ENCODE measurements at regions not wholly inside any gene's neighbourhood (a gene's known extent, or its start where the extent isn't known, plus 50 kb on each side); places are given as distances from the start of the nearest gene placed in this dataset.

DNA sequence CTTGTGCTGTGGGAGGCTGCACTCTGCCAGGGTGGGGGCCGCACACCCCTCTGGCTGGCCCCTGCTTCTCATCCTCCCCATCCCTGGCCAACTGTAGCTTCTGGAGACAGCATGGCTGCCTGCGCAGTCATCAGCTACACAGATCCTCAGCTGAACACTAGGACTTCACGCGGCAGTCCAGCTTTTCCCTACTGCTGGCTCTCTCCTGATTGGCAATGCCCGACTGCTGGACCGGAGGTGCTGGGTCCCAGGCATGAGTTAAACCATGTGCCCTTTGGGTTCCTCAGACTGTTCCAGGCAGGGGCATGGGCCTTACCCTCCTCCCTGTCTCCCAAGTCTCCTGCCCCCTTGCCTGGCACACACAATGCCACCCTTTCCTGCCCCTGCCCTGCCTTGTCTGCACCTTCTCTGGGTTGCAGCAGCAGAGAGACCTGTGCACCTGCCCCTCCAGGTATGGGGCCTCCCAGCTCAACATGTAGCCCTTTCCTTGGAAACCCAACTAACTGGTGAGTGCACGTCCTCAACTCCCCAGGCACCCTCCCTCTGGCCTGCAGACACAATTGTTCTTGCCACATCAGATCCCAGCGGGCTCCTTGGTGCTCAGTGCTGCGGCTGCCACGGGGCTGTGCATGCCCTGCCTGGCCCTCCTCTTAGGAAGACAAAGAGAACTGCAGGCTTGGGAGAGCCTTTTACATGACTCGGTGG is 1039.2 kb downstream of the TBC1D22A start:
- DNase-seq (ENCODE audit: low read depth): no peak

DNA sequence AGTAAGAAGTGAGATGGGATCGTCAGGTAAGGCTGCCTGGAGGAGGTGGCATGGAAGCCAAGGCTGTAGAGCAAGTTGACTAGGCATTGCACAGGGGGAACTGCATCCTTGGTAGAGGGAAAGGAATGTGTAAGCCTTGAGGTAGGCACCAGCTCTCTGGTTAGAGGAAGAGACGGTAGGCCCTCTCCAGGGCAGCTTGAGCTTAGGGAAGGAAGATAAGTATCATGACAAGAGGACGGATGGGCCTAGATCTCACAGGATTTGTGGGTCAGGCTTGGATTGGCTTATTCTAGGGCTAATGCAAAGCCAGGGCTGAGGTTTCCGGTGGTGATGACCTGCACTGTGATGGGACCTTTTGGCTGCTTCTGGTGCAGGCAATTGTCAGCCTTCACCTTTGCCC is 1035.8 kb downstream of the TBC1D22A start:
- no peak for DNase-seq (ENCODE audit: low read depth)

DNA sequence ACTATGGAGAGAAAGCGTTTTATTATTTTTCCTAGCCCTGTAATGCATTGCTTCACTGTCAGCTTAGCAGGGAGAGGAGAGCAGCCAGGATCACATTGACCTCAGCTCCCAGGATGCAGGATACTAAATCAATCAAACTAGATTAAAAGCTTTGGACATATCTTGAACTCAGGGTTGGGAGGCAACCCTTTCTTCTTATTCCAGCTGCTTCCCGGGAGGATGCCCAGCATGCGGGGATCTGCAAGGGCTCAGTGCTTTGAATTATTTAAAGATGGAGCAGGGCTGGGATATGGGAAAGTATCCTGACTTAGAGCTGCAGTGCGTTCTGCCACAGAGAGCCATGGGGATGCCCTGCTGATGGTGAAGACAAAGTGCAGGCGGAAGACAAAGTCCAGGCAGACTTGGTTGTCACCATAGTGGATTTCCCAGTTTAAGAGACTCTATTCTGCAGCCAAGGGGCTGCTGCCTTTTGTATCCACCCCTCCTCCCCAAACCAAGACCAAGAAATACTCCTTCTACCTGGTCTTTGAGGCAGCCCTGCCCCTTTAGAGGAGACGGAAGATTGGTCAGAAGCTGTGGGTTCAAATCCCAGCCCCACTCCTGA is 1035.0 kb downstream of the TBC1D22A start:
- no peak for DNase-seq (ENCODE audit: low read depth)

DNA sequence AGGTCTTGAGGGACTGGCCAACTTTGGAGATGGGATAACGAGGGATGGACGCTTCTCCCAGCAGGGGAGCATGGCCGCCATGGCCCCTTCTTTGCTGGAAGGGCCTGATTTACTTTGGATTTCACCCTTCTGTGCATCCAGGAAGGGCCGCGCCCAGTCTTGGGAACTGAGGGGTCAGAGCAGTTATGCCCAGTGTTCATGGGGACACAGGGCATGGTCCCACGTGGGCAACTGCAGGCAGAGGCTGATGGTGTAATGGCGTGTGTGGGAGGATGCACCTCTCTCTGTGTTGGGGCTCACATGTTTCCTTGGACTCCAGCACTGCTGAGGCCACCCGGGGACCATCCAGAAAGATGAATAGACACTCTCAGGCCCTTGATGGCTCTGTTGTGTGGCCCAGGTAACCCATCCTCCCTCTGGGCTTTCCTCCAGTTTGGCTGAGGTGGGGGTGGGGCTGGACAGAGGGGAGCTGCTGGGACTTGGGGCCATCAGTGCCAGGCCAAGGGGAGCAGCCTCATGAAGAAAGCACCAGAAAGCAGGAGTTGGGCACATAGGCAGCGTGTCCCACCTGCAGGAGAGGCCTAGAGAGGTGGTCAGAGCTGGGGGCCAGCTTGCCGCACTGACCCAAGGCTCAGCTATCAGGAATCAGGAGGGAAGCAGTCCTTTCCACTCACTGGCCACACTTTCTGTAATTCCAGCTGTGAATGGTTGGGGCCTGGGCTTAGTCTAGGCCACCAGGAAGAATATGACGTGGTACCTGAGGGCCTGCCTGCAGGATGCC is 1033.9 kb downstream of the TBC1D22A start:
- no peak for DNase-seq (ENCODE audit: low read depth)

DNA sequence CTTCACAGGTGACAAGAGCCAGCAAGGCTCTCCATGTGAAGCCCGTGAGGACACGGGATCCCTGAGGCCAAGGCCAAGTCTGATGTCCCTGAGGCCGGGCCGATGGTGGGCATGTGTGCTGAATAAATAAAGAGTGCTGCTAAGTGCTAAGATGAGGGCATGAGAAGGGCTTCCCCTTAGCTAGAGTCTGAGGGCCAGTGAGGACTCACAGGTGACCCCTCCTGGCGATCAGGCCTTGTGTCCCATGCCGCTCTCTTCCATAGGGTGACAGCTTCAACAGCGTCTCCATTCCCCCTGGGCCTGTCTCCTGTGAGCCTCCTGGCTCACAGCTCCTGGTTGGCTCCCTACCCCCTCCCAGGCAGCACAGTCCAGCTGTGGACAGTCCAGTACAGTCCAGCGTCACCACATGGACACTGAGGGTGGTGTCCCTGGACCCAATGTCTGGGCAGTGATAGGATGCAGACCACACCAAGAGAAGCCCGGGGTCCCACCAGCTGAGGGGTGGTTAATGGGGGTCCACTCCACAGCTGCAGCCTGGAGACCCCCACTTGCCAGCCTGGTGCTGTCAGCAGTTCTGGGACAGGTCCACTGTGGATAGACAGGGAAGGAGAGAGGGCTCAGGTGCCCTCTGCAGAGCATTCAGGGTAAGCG is 1033.2 kb downstream of the TBC1D22A start:
- DNase-seq (ENCODE audit: low read depth): no peak

DNA sequence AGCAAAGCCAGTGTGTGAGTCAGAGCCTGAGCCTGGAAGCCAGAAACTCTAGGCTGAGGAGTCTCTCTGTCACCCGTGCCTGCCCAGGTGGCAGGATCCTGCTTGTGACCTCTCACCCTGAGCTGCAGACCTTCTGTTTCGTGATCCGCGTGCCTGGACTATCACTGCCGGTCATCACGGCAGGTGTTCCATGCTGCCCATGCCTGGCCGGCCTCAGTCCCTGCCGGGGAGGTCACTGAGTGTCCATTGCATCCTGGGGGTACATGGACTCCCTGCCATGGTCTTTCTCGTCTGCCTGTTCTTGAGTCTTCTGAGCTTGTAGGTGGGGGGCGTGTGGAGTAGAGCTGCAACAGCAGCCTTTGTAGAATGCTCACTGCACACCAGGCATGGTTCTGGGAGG is 1032.4 kb downstream of the TBC1D22A start:
- DNase-seq (ENCODE audit: low read depth): no peak

DNA sequence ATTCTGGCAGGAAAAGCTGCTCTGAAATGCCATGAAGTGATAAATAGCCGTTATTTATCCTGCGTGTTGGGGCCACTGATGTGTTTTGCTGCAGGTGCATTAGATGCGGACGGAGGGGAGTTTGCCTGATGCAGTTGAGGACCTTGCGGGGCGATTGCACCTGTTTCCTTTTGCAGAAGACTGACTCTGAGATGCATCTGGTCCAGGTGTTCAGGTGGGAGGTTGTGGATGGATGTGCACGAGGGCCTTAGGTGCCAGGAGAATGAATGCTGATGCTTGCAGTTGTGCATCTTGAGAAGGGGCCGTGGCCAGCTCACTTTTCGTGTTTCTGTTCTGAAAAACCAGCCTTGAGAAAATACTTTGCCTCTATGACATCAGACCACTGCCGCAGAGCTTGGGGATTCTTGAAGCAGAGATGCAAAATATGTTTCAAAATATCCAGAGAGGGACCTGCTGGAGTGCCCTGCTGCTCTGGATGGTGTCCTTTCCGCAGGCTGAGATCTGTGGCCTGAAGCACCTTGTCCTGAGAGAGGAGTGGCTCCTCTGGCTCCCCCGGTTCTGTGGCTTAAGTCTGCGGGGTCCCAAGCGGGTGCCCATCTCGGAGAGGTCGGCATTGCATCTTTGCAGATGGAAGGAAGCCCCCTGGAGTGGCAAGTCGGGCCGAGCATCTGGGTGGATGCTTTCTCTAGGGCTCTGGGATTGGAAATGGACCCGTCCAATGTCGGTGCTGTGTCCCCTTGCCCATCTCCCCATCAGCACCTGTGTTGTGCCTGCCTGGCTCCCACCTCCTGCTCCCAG is 1031.1 kb downstream of the TBC1D22A start:
- no peak for DNase-seq (ENCODE audit: low read depth)

DNA sequence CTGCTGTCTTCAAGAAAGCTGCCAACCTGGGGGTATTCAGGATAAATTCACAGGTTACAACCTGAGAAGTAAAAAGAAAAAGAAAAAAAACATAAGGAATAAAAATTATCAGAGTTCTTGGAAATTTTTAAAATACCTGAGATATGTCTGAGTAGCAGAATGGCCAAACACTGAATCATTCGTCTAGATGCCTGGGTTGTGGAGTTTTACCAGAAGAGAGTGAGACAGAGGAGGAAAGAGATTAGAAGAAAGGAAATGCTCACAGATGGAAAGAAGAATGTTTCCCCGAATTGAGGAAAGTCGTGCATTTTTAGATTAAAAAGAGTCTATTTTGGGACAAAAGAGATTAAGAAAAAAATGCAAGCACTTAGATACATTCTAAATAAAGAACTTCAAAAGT is 1026.7 kb downstream of the TBC1D22A start:
- DNase-seq (ENCODE audit: low read depth): no peak

DNA sequence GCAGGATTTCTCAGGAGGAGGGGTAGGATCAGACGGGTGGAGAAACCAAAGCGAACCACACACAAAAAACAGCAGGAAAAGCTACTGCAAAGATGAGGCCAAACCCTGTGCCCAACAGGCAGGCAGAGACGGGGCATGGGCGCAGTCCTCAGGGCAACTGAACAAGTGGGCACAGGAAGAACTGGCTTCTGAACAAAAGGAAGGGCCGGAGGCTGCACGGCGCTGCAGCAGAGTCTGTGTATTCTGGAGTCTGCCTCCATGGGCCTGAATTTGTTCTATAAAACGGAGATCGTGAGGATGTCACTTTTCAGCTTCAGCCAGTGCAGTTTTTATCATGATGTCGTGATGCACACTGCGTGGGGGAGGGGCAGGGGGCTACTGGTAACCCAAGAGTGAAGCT is 1026.0 kb downstream of the TBC1D22A start:
- DNase-seq (ENCODE audit: low read depth): no peak

DNA sequence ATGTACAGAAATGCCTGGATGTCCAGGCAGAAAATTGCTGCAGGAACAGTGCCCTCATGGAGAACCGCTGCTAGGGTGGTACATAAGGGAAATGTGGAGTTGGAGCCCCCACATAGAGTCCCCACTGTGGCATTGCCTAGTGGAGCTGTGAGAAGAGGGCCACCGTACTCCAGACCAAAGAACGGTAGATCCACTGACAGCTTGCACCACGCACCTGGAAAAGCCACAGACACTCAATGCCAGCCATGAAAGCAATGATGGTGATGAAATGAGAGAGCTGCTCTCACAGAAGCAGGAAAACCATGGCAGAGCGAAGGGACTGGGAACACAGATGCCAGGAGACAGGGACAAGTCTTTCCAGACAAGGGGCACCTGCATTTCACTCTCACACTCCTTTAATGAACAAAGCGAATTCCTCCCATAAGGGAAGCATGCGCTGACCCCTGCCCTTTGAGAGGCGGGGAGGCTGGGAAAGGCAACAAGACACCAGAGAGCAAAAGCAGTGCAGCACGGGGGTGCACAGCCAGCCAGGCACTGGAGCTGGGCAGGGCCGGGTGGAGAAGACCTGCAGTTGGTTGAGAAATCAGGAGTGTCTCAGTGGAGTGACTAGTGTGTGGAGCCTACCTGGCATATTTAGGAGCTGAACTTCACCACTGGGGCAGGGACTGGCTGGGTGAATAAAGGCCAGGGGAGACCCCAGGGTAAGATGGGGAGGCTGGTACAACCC is 1025.2 kb downstream of the TBC1D22A start:
- no peak for DNase-seq (ENCODE audit: low read depth)

DNA sequence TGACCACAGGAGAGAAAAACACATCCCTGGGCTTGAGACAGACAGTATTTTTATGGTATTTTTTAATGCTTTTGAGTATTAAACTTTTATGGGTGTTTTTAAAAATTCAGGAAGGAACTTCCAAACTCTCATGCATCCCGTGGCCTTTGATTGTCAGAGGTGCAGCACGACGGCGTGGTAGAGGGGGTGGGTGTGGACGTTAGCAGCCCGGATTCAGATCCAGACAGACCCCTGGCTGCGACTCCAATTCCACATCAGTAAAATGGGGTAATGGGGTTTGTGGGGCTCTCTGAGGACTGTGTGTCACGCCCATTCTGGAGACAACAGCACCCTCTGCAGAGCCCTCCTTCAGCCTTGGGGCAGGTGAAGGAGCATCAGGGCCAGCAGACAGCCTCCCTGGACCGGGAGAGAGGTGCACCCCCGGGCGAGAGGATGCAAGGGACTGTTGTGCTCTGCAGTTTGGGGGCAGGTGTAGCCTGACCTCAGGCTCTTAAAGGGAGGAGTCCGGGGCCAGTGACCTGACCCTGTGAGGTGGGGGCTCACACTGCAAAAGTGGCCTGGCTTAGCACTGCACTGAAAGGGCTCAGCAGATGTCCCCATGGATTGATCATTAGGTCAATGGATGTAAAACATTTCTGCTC is 1024.3 kb downstream of the TBC1D22A start:
- DNase-seq (ENCODE audit: low read depth): no peak

DNA sequence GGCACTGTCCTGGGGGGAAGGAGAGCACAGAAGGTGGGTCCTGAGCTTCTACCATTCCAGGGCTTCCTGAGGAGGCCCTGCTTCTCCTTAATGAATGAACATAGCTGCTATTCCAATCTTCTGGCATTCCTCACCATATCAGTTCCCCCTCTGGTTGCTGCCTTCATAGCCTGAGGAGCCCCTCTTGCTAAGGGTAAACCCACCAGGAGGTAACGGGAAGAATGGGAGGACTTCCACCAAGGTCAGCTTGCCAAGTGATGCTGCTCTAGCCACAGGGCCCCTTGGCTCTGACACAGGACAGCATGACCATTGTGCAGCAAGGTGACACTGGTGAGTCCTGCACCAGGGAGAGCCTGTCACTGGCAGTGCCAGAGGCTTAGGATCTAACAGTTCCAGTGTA is 1022.5 kb downstream of the TBC1D22A start:
- DNase-seq (ENCODE audit: low read depth): no peak

DNA sequence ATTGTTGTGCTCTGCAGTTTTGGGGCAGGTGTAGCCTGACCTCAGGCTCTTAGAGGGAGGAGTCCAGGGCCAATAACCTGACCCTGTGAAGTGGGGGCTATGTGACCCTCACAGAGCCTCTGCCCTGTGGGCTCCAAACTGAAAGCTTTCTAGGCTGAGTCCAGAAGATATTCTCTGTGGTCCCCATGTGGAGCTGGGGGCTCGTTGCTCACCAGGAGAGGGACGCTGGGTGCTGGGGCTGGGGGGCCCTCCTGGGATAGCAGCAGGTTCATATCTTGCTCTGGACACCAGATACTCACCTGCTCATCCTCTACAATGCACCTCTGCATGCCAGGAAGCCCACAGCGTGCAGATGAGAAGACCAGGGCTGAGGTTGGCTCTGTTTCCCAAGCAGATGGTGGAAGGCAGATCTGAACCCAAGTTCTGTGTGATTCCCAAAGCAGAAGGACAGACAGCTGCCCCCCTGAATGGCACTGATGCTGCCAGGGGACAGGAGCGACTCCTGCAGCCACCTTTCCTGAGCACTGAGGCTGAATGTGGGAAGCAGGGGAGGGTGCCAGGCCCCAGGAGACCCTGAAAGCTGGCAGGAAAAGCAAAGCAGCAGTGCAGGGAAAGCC is 1022.0 kb downstream of the TBC1D22A start:
- DNase-seq (ENCODE audit: low read depth): no peak

DNA sequence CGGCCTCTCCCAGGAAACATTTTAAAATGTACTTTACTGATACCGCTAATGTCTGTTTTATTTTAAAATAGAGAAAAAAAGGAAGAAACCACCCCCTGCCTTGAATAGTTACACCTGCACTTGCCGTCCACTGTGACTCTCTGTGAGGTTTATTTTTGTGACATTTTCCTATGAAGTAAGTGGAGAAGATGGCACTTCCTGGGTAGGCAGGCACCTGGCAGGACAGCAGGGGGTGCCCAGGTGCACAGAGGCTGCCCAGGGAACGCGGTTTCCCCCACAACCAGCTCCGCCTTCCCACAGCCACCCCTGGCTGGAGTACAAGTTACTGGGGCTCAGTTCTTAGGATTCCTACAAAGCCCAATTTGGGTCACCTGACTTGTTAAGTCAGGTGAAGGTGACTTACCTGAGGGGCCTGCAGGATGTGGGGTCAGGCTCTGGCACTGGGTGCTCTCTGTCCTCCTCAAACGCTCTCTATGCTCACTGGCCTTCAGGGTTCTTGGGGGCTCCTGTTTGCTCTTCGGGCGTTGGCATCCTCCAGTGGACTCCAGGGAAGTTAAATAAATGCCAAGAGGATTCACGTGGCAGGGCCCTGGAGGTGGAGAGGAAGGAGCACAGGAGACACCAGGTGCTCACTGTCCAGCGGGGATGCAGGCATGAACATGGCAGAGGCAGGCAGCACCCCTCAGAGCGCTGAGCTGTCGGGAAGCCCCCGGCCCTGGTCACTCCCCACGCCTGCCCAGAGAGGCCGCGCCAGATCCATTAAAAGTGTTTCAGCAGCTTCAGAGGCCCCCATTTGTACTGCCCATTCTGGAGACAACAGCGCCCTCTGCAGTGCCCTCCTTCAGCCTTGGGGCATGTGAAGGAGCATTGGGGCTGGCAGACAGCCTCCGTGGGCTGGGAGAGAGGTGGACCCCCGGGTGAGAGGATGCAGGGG is 1021.2 kb downstream of the TBC1D22A start:
- DNase-seq (ENCODE audit: low read depth): no peak

DNA sequence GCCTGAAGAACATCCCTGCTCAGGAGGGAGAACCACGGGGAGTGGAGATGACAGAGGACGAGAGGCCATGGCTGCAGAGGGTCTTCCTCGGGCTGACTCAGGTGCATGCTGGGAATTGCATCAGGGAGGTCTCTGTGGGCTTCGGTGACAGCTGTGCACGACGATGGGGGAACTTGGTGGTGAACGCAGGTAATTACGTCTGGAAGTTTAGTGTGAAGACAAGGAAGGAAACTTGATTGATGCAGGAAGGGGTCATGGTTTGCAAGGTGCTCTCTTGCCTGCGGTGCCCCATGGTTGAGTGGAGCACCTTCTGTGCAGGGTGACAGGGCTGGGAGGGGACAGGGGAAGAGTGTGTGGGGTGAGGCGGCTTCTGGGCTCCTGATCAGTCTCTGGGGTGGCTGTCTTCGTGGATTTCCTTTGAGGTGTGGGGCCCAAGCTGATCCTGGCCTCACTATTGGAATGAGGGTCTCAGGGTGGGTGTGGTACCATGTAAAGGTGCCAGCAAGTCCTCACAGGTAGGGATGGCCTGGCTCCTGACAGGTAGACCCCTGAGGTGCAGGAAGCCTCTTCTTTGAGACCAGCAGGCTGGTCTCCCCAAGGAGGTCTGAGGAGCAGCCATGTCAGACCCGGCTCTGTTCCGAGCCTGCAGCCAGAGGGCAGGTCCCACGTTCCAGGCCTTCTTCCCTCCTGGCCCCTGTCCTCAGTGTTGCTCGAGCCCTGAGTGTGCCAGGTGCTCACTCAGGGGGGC is 1020.1 kb downstream of the TBC1D22A start:
- DNase-seq (ENCODE audit: low read depth): no peak

DNA sequence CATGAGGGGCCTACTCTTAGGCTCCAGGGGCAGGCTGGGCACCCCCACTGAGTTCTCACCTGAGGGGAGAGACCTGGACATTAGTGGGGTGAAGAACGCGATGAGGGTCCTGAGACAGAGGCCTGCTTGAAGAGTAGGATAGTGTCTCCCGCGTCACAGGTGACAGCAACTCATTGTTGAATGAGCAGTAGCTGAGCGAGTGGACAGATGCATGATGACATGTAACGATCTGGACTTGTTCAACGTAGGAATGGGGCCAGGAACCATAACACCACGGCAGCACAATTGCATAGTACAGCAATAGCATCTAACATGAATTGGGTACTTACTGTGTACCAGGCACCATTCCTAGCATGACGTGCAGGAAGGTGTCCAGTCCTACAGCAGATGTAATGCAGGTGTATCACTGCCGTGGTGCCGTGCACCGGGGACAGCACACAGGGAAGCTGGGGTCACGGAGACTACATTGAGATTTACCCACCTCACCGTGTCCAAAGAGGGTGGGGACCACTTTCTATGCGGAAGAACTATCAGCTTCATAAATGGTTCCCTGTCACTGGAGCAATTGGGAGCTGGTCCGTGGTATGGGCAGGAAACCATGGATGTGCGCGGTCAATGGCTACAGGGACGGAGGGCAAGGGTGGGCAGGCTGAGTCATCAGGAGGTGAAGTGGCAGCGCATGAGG is 1019.1 kb downstream of the TBC1D22A start:
- no peak for DNase-seq (ENCODE audit: low read depth)

DNA sequence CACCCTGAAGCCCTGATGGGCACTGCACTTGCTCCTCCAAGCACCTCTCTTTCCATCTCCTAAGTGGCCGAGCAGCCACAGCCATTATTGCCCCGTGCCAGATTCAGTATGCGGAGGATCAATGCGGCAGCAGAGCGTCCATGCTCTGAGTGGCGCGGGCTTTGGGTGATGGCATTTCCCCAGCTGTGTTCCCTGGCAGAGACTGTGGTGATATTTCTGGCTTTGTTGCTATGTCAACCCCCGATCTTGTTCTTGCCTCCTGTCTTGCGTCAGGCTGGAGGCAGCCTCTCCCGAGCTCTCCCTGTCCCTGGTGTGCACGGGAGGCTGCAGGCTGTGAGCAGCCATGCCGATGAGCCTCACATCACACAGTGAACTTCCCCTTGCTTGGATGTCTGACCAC is 1018.6 kb downstream of the TBC1D22A start:
- DNase-seq (ENCODE audit: low read depth): no peak
